Hepatocyte (in vitro differentiated cells): ENCODE measurements at regions not wholly inside any gene's neighbourhood (a gene's known extent, or its start where the extent isn't known, plus 50 kb on each side); places are given as distances from the start of the nearest gene placed in this dataset.

Experiments
- EZH2 ChIP-seq: fragments of 200-600 bp; sonication (generic); IDR thresholded peaks from 2 replicates; pipeline ENCODE4 v1.6.1; 2016; ENCODE audit warnings: antibody characterized with exemption, mild to moderate bottlenecking, borderline replicate concordance
- EZH2phosphoT487 ChIP-seq: fragments of 200-600 bp; sonication (generic); IDR thresholded peaks from one replicate; pipeline ENCODE4 v1.6.1; 2018; ENCODE audit warnings: antibody characterized with exemption, mild to moderate bottlenecking, low read depth, moderate library complexity; ENCODE audit not compliant: unreplicated experiment, severe bottlenecking
- TF ChIP-seq, protein P1 (sequence below): fragments of 200-600 bp; sonication (generic); IDR thresholded peaks from 2 replicates; pipeline ENCODE4 v1.5.1; 2016; ENCODE audit warnings: antibody characterized with exemption, mild to moderate bottlenecking; ENCODE audit not compliant: poor library complexity

DNA sequence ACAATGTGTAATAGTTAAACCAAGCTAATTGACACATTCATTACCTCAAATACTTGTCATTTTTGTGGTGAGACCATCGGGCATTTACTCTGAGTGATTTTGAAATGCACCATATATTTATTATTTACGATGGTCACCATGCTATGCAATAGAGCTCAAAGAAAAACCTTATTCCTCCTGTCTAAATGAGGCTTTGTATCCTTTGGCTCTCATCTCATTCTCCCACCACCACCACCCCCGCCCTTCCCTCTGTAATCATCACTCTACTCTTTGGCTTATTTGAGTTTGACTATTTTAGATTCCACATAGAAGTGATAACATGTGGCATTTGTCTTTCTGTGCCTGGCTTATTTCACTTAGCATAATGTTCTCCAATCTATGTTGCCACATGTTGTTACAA is 124.9 kb downstream of the CYSLTR2 start:
- TF ChIP-seq, protein P1, sequence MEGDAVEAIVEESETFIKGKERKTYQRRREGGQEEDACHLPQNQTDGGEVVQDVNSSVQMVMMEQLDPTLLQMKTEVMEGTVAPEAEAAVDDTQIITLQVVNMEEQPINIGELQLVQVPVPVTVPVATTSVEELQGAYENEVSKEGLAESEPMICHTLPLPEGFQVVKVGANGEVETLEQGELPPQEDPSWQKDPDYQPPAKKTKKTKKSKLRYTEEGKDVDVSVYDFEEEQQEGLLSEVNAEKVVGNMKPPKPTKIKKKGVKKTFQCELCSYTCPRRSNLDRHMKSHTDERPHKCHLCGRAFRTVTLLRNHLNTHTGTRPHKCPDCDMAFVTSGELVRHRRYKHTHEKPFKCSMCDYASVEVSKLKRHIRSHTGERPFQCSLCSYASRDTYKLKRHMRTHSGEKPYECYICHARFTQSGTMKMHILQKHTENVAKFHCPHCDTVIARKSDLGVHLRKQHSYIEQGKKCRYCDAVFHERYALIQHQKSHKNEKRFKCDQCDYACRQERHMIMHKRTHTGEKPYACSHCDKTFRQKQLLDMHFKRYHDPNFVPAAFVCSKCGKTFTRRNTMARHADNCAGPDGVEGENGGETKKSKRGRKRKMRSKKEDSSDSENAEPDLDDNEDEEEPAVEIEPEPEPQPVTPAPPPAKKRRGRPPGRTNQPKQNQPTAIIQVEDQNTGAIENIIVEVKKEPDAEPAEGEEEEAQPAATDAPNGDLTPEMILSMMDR = no peak
- TF ChIP-seq EZH2phosphoT487 (no peak), EZH2 (no peak)
